ENCODE measurements at regions not wholly inside any gene's neighbourhood (a gene's known extent, or its start where the extent isn't known, plus 50 kb on each side); places are given as distances from the start of the nearest gene placed in this dataset.

DNA sequence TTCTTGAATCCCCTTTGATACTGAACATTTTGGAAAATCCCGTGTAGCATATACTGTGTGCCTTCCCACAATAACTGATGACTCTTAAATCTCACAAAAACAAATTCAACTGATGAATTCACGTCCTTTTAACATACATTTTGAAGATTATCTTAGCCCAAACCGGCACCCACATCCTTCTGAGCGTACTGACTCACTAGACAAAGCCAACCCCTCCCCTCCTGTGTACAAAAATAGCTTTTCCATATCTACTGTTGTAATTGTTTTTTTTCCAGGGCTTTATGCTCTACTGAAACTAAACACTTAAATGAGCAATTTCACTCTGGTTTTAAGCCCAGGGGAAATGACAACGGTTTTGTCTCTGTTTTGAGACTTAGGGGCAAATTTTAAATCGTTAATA lies 109.4 kb upstream of the ATF7IP start:
- TF ChIP-seq, protein P1, sequence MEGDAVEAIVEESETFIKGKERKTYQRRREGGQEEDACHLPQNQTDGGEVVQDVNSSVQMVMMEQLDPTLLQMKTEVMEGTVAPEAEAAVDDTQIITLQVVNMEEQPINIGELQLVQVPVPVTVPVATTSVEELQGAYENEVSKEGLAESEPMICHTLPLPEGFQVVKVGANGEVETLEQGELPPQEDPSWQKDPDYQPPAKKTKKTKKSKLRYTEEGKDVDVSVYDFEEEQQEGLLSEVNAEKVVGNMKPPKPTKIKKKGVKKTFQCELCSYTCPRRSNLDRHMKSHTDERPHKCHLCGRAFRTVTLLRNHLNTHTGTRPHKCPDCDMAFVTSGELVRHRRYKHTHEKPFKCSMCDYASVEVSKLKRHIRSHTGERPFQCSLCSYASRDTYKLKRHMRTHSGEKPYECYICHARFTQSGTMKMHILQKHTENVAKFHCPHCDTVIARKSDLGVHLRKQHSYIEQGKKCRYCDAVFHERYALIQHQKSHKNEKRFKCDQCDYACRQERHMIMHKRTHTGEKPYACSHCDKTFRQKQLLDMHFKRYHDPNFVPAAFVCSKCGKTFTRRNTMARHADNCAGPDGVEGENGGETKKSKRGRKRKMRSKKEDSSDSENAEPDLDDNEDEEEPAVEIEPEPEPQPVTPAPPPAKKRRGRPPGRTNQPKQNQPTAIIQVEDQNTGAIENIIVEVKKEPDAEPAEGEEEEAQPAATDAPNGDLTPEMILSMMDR (IDR thresholded peaks at IDR 0.05; ENCODE audit: insufficient read depth, low read depth, low read length), result no peak
- no peak for TF ChIP-seq EZH2 (IDR thresholded peaks at IDR 0.05; ENCODE audit: insufficient read depth, low read length)
